Activated naive CD4-positive, alpha-beta T cell treated with anti-CD3 and anti-CD28 coated beads, Interleukin-2, amount 50 U/mL, for 24 hours (primary cell): ENCODE measurements at regions not wholly inside any gene's neighbourhood (a gene's known extent, or its start where the extent isn't known, plus 50 kb on each side); places are given as distances from the start of the nearest gene placed in this dataset.

Experiments
- H3K27ac Mint-ChIP-seq: one replicate; pipeline ENCODE4 v1.8.0; 2021; ENCODE audit warnings: mild to moderate bottlenecking, mixed read lengths
- H3K27me3 Mint-ChIP-seq: one replicate; pipeline ENCODE4 v1.8.0; 2021; ENCODE audit warnings: mixed read lengths
- H3K36me3 Mint-ChIP-seq: one replicate; pipeline ENCODE4 v1.8.0; 2021; ENCODE audit warnings: mixed read lengths
- H3K4me1 Mint-ChIP-seq: one replicate; pipeline ENCODE4 v1.8.0; 2021; ENCODE audit warnings: mixed read lengths
- H3K4me3 Mint-ChIP-seq: one replicate; pipeline ENCODE4 v1.8.0; 2021; ENCODE audit warnings: mild to moderate bottlenecking, mixed read lengths
- H3K9me3 Mint-ChIP-seq: one replicate; pipeline ENCODE4 v1.8.0; 2021; ENCODE audit warnings: mixed read lengths

DNA sequence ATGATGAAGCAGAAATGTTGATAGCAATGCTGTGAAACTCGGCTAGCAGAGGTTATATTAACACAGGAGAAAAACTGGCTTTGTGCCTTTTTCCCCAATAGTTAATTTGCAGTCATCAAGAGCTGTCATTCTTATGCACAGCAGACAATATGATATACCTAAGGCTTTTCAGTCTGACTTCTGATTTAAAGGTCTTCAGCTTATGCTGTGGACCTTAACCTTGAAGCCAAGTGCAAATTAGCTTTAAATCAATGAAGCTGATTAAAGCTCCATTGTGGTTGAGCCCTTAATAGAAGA, 171.6 kb upstream of the ID4 start:
- Mint-ChIP-seq H3K36me3 (no peaks in the 10 kb centered on the region), H3K4me1 (no peaks in the 10 kb centered on the region), H3K9me3 (no peaks in the 10 kb centered on the region), H3K27ac (no peak overlapping the region), H3K27me3 (peaks cover 1% of the 10 kb centered on the region), H3K4me3 (no peak overlapping the region)

DNA sequence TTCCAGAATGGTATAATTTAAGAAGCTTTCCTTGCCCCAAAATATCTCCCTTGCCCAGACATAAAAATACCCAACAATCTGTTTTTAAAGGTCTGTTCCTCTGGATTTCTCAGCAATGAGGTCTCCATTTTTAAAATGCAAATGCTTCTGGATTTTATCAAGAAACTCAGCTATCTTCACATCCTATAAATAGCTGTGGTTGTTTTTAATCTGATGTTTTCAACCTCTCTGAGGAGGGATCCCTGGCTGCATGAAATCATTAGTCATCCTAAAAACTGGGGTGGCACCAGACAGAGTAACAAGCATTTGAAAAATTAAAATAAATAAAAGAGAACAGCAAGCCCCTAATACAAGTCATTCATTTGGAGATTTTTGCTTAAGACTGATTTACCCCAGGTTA, 168.5 kb upstream of the ID4 start:
- no peaks in the 10 kb centered on the region for H3K36me3 Mint-ChIP-seq
- H3K4me3 Mint-ChIP-seq: no peak overlapping the region
- no peaks in the 10 kb centered on the region for H3K9me3 Mint-ChIP-seq
- H3K27ac Mint-ChIP-seq: no peak overlapping the region
- H3K27me3 Mint-ChIP-seq: peaks cover 3% of the 10 kb centered on the region
- H3K4me1 Mint-ChIP-seq: no peaks in the 10 kb centered on the region

DNA sequence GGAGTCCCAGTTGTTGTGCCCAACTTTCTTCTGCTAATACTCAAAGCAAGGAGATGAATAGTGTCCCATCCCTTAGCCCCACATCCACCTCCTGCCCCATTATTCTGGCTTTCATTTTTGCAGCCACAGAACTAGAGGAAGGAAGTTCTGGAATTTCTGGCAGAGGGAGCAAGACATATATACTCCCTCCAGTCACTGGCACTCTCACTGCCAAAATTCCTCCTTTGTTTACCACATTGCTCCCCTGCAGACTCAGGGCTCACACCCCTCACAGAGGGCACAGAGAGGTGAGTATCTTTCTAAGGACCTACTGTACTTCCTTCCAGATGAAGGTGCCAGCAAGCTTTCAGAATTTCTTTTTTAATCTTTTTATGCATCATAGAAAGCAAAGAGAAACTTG, 168.0 kb upstream of the ID4 start:
- Mint-ChIP-seq H3K9me3 (no peaks in the 10 kb centered on the region), H3K4me1 (no peaks in the 10 kb centered on the region), H3K36me3 (no peaks in the 10 kb centered on the region), H3K27ac (no peak overlapping the region), H3K27me3 (peaks cover 3% of the 10 kb centered on the region), H3K4me3 (no peak overlapping the region)

DNA sequence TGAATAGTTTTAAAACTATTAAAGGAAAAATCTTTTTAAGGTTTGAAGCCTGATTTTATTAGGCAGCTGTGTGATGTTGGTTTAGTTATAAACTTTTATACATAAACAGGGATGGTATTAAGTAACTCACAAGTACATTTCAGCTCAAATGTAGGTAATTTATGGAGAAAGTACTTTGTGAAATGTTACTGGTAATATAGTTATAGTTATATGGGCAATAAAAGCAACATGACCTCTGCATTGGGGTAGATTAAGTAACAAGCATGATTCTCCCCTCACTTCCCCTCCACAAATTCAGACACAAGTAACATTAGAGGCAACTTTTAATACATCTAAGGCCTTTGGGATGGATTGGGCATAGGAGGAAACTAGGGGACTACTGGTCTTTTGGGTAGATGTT, 154.3 kb upstream of the ID4 start:
- no peaks in the 10 kb centered on the region for H3K36me3 Mint-ChIP-seq

DNA sequence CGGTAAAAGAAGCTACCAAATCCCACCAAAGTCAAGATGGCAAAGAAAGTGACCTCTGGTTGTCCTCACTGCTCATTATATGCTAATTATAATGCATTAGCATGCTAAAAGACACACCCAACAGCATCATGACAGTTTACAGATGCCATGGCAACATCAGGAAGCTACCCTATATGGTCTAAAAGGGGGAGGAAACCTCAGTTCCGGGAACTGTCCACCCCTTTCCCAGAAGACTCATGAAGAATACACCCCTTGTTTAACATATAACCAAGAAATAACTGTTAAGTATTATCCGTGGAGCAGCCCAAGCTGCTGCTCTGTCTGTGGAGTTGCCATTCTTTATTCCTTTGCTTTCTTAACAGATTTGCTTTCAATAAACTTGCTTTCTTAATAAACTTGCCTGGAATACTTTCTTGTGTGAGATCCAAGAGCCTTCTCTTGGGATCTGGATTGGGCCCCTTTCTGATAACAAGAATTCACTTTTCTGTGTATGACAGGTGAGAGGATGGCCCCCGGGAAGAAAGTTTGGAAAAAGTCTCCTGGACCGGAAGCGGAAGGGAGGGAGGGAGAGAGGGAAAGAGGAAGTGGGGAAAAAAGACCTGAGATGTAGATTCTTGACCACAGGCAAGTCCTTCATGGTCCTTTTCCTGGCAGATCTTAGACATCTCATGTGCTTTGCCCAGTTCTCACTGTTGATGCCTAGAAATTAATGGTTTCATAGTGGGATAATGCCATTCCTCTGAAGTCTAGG, 146.7 kb upstream of the ID4 start:
- Mint-ChIP-seq H3K4me1 (no peaks in the 10 kb centered on the region), H3K9me3 (peaks cover 5% of the 10 kb centered on the region), H3K4me3 (no peak overlapping the region), H3K27ac (no peak overlapping the region), H3K27me3 (peaks cover 11% of the 10 kb centered on the region), H3K36me3 (no peaks in the 10 kb centered on the region)

More for the DNA sequence above, 154.3 kb upstream of the ID4 start:
- Mint-ChIP-seq H3K4me3 (no peak overlapping the region), H3K27ac (no peak overlapping the region), H3K9me3 (peaks cover 9% of the 10 kb centered on the region), H3K27me3 (no peaks in the 10 kb centered on the region), H3K4me1 (no peaks in the 10 kb centered on the region)

DNA sequence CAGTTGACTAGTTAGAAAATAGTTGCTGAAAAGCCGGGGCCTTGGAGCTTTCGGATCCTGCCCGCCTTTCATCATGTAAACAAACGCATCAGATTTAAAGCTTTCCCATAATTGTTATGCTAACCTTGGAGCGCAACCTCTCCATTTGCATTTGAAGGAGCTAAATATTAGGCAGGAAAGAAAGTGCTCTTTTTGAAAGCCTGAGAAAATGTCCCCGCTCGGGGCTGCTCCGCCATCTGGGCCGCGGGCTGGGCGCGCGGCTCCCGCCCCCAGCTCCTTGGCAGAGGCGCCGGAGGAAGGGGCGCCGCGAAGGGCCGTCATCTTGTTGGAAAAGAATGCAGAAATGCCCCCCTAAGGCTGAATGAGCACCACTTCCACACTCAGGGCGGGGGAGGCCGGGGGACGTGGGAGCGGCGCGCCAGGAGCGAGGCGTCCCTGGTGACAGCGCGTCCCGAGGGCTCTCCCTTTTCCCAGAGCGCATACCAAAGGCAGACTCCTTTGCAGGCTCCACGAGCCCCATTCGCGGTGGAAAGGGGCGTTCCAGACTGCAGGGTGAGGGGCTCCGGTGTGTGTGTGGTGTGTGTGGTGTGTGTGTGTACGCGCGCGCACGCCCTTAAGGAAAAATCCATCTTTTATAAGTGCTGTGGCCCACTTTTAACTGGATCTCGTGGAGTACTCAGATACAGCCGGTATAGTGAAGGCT, 145.6 kb upstream of the ID4 start:
- Mint-ChIP-seq H3K4me3 (no peak overlapping the region), H3K27me3 (peaks cover 11% of the 10 kb centered on the region), H3K4me1 (no peaks in the 10 kb centered on the region), H3K27ac (no peak overlapping the region), H3K36me3 (no peaks in the 10 kb centered on the region), H3K9me3 (peaks cover 5% of the 10 kb centered on the region)

DNA sequence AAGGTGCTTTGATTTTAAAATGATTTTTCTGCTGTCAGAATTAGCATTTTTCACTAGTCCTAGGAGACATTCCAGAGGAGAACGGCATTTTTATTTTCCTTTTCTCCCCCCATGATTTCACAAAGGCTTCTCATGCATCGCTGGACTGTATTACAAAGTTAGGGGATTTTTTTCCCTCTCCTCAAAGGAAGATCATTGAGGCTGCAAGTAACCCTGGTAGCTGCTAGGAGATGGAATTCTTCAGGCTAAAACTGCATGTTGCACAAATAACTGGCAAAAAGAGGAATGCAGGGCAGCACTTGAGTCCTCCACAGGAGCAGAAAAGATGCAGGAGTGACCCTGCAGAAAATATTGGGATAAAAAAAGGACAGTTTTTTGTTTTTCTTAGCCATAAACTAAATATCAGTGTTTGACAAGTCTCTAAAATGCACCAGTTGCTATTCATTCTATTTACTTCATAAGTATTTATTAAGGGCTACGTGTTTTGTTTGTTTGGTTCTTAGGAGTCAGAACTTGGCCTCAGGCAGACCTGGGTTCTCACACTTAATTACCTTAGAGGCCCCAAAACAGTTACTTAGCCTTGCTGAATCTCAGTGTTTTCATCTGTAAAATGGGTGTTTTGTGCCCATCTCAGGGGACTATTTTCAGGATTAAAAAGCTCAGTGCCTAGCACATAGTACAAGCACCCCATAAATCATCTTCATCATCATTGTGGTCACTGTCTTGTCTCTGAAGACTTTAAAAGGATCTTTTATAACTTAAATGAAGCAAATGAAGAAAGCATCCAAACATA, 144.5 kb upstream of the ID4 start:
- peaks cover 5% of the 10 kb centered on the region for H3K9me3 Mint-ChIP-seq
- H3K36me3 Mint-ChIP-seq: no peaks in the 10 kb centered on the region
- no peak overlapping the region for H3K4me3 Mint-ChIP-seq

DNA sequence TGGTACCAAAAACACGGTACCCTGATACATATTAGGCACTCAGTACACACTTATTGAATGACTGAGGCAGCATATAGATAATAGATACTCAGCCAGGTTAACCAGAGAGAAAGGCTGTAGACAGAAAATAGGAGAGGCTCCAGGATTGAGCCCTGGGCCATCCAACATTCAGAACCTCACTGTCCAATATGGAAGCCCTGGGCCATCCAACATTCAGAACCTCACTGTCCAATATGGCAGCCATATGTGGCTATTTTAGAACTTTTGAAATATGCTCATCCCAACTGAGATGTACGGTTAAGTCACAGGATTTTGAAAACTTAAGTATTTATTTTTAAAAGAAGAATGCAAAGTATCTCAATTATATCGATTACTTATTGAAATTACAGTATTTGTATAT, 142.5 kb upstream of the ID4 start:
- Mint-ChIP-seq H3K9me3 (peaks cover 5% of the 10 kb centered on the region), H3K27me3 (peaks cover 10% of the 10 kb centered on the region), H3K27ac (no peak overlapping the region), H3K4me3 (no peak overlapping the region), H3K36me3 (no peaks in the 10 kb centered on the region), H3K4me1 (no peaks in the 10 kb centered on the region)

More for the DNA sequence above, 144.5 kb upstream of the ID4 start:
- Mint-ChIP-seq H3K27ac (no peak overlapping the region), H3K27me3 (peaks cover 11% of the 10 kb centered on the region), H3K4me1 (no peaks in the 10 kb centered on the region)

DNA sequence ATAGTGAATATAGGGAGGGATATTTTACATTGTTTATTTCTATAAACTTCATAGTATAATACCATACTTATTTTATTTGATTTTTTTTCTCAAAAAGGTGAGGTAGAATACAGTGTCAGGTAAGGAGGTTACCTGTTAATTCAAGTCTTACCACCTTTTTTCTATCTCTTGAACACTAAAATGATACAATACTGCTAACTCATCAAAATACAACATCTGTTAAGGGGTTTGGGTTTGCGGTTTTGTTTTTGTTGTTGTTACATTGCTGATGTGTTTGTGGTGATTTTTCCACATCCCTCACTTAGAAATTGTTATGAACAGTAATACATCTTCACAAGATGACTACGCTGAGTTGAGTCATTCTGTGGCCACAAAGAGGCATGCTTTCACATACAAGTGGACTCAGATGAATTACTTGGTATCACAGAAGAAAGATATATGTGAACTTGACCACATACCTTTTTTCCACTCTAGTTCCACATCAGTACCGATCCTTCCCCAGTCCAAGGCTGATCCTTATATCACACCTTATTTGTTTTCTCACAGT, 139.4 kb upstream of the ID4 start:
- peaks cover 9% of the 10 kb centered on the region for H3K9me3 Mint-ChIP-seq
- no peak overlapping the region for H3K4me3 Mint-ChIP-seq
- peaks cover 2% of the 10 kb centered on the region for H3K27me3 Mint-ChIP-seq
- H3K4me1 Mint-ChIP-seq: no peaks in the 10 kb centered on the region
- H3K27ac Mint-ChIP-seq: no peak overlapping the region
- no peaks in the 10 kb centered on the region for H3K36me3 Mint-ChIP-seq

DNA sequence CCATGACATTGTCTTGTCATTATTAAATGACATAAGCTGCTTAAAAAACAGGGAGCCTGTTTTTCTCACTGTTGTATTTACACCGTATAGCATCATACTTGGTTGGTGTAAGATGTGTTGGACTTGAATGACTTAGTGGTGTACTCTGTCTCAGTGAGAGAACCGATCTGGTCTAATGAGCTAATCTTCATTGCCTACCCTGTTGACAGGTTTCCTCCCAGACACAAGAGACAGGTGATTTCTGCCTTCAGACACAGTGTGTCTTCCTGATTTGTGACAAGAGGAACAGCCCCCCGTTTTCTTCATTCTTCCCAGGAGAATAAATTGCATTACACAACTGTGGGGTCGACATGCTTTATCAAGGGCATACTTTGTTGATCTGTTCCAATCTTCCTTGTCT, 137.2 kb upstream of the ID4 start:
- no peak overlapping the region for H3K4me3 Mint-ChIP-seq
- H3K27ac Mint-ChIP-seq: no peak overlapping the region
- H3K4me1 Mint-ChIP-seq: no peaks in the 10 kb centered on the region
- H3K36me3 Mint-ChIP-seq: no peaks in the 10 kb centered on the region
- H3K27me3 Mint-ChIP-seq: no peaks in the 10 kb centered on the region
- peaks cover 12% of the 10 kb centered on the region for H3K9me3 Mint-ChIP-seq

DNA sequence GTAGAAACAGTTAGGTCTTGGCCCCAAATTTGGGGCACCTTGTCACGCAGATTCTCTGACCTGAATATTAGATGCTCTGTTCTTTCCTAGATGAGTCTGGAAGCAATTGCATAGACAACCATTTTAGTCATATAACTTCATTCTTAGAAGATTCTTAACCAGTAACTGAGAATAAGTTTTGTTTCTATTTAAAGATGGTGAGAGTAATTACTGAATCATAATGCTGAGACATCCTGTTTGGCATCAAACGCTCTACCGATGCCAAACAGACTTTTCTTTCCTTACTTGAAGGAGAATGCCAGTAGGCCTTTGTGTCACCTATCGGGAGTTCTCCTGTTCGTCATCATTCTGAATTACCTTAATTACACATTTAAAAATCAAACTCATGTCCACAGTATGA, 131.6 kb upstream of the ID4 start:
- no peak overlapping the region for H3K4me3 Mint-ChIP-seq
- no peaks in the 10 kb centered on the region for H3K36me3 Mint-ChIP-seq
- peaks cover 7% of the 10 kb centered on the region for H3K9me3 Mint-ChIP-seq
- no peak overlapping the region for H3K27ac Mint-ChIP-seq
- no peaks in the 10 kb centered on the region for H3K4me1 Mint-ChIP-seq
- H3K27me3 Mint-ChIP-seq: no peaks in the 10 kb centered on the region

DNA sequence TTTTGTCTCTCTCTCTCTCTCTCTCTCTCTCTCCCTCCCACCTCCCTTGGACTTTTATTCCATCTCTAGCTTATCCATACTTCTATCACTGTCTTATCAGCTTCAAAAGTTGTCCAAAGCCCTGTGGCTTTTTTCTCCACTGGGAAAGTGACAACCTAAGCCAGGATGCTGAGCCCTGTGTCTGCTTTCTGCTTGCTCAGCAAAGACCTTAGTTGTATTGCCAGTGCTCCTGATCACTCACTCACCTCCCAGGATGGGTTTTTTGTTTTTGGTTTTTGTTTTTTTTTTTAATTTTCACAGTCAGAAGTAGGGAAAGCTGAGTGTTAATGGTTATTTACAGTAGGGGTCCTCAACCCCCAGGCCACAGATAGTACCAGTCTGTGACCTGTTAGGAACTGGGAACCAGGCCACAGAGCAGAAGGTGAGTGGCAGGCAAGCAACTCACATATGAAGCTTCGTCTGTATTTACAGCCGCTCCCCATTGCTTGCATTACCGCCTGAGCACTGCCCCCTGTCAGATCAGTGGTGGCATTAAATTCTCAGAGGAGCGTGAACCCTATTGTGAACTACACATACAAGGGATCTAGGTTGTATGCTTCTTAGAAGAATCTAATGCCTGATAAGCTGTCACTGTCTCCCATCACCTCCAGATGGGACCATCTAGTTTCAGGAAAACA, 125.0 kb upstream of the ID4 start:
- H3K9me3 Mint-ChIP-seq: no peaks in the 10 kb centered on the region
- peaks cover 2% of the 10 kb centered on the region for H3K27me3 Mint-ChIP-seq
- no peak overlapping the region for H3K4me3 Mint-ChIP-seq
- H3K36me3 Mint-ChIP-seq: no peaks in the 10 kb centered on the region
- no peaks in the 10 kb centered on the region for H3K4me1 Mint-ChIP-seq
- no peak overlapping the region for H3K27ac Mint-ChIP-seq

DNA sequence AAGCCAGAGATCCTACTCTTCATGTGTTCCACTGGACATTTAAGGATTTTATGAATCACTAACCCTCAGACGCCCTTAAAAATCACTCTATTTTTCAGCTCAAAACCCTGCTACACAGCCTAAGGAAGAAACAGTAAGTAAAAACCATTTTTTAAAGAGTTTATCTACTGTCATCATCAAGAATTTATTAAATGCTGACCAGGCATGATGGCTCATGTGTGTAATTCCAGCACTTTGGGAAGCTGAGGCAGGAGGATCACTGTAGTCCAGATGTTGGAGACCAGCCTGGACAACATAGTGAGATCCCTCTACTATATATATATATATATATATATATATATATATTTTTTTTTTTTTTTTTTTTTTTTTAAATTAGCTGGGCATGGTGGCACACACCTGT, 124.2 kb upstream of the ID4 start:
- Mint-ChIP-seq H3K4me1 (no peaks in the 10 kb centered on the region), H3K9me3 (no peaks in the 10 kb centered on the region), H3K36me3 (no peaks in the 10 kb centered on the region), H3K27me3 (peaks cover 2% of the 10 kb centered on the region), H3K4me3 (no peak overlapping the region), H3K27ac (no peak overlapping the region)

DNA sequence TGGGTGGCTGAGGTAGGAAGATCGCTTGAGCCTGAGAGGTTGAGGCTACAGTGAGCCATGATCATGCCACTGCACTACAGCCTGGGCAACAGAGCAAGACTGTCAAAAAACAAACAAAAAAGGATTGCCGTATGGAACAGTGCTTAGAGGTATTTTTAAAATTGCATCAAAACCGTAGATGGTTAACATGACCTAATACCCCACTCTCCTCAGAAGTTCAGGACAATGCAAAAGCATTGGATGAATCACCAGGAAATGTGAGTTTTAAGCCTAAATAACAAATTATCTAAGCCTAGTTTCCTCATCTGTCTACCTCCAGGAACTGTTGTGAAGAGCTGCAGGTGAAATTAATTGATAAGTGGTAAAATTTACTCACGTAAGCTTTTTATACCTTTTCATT, 123.8 kb upstream of the ID4 start:
- Mint-ChIP-seq H3K27ac (no peak overlapping the region), H3K9me3 (no peaks in the 10 kb centered on the region), H3K36me3 (no peaks in the 10 kb centered on the region), H3K4me1 (no peaks in the 10 kb centered on the region), H3K27me3 (peaks cover 2% of the 10 kb centered on the region), H3K4me3 (no peak overlapping the region)

DNA sequence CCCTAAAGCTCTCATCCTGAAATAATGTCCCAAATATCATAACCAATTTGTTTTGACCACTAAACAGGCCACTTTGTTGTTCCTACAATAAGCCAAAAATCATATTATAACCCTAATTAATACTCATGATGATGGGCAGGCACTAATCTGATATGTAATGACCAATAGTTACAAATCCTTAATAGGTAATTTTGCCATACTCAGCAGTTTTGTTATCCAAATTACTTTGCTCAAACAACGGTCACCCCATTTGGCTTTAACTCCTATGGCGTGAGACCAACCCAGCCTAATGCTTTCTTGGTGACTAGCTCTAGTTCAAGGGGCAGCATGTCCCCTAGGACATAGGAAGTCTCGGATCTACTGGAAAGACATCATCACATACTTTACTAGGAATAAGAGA, 123.2 kb upstream of the ID4 start:
- no peaks in the 10 kb centered on the region for H3K9me3 Mint-ChIP-seq
- no peak overlapping the region for H3K27ac Mint-ChIP-seq
- peaks cover 2% of the 10 kb centered on the region for H3K27me3 Mint-ChIP-seq
- H3K4me3 Mint-ChIP-seq: no peak overlapping the region
- no peaks in the 10 kb centered on the region for H3K4me1 Mint-ChIP-seq
- no peaks in the 10 kb centered on the region for H3K36me3 Mint-ChIP-seq
